Retinal pigment epithelial cell (primary cell): ENCODE measurements at regions not wholly inside any gene's neighbourhood (a gene's known extent, or its start where the extent isn't known, plus 50 kb on each side); places are given as distances from the start of the nearest gene placed in this dataset.

Experiments
- DNase-seq: peaks from one replicate; pipeline ENCODE4 v3.0.0-alpha.2; 2010; ENCODE audit warnings: low read depth
- H3K4me3 ChIP-seq: 2 replicates; pipeline ENCODE4 v1.5.1; 2011; ENCODE audit warnings: mild to moderate bottlenecking, low read length, control low read depth, moderate library complexity
- TF ChIP-seq, protein P1 (sequence below): conservative IDR thresholded peaks from 2 replicates; pipeline ENCODE4 v1.5.1; 2011; ENCODE audit warnings: low read depth, low read length, control low read depth, inconsistent platforms

DNA sequence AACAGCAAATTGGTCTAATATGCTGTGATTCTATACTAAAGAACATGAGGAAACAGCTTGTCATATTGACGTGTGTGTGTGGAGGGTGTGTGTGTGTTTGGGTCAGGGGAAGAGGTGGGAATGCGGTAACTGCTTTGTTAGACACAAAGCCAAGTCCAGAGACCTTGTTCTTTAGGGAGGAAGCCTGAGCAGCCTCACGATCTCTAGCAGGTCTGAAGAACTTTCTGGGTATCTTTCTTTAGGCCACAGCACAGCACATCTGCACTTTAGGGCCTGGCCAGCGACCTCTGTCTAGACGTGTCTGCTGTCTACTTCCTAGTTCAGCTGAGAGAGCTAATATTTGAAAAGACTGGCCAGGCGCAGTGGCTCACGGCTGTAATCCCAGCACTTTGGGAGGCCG, 220.0 kb upstream of the TPRG1 start:
- H3K4me3 ChIP-seq = no peak overlapping the region
- TF ChIP-seq, protein P1, sequence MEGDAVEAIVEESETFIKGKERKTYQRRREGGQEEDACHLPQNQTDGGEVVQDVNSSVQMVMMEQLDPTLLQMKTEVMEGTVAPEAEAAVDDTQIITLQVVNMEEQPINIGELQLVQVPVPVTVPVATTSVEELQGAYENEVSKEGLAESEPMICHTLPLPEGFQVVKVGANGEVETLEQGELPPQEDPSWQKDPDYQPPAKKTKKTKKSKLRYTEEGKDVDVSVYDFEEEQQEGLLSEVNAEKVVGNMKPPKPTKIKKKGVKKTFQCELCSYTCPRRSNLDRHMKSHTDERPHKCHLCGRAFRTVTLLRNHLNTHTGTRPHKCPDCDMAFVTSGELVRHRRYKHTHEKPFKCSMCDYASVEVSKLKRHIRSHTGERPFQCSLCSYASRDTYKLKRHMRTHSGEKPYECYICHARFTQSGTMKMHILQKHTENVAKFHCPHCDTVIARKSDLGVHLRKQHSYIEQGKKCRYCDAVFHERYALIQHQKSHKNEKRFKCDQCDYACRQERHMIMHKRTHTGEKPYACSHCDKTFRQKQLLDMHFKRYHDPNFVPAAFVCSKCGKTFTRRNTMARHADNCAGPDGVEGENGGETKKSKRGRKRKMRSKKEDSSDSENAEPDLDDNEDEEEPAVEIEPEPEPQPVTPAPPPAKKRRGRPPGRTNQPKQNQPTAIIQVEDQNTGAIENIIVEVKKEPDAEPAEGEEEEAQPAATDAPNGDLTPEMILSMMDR = no peak
- DNase-seq = no peak

GRCh38 chr3:188954590-188955208, 217.1 kb upstream of the TPRG1 start:
- peak; percentile 51 for DNase-seq
- H3K4me3 ChIP-seq = no peak overlapping the region
- TF ChIP-seq, protein P1 = peak; percentile 98

DNA sequence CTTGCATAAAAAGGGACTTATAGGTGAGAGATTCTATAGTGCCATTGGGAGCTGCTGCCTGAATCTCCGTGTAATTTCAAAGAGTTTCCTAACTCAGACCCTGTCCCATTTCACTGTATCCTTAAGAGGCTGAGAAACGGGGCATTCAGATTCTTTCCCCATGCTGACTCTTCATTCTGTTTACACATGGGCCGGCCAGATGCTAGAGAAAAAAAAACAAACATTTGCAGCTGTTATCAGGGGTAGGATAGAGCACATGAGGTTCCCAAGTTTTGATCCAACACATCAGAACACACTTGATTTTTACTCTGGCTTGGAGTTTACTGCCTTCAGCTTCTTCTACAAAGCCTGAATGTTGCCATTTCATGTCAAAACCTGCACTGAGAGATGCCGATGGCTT, 215.9 kb upstream of the TPRG1 start:
- no peak for DNase-seq
- TF ChIP-seq, protein P1 = no peak
- H3K4me3 ChIP-seq = no peak overlapping the region

DNA sequence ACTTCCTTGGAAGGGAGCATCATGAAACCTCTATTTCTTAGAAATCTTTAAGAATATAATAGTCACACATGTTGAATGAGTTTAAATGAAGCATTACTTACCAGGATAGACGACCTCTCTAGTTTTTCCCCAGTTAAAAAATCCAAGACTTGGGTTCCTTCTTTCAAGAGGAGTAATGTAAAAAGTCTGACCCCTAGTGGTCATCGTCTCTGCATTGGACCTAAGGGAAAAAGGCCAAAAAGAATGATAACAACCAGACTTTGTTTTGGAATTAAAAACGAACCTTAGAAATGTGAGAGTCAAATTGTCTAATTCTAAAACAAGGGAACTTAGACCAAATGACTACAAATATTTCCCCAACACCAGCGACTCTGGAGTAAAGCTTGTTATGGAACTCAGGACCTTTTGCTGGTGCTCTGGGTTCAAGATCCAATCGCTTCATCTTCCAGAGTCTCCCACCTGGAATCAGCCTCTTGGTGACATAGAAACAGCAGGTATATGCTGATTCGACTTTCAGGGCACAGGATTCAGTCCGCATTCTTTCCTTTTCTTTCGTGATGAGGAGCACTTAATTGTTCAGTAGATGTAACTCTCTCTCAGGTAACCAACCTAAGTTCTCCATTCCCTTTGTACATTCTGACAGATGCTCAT, 214.8 kb upstream of the TPRG1 start:
- DNase-seq = peak; percentile 20
- no peak overlapping the region for H3K4me3 ChIP-seq
- TF ChIP-seq, protein P1 = peak; percentile 80

- no peak for DNase-seq
- TF ChIP-seq, protein P1 = no peak
- H3K4me3 ChIP-seq = no peak overlapping the region
These were observed 212.8 kb upstream of the TPRG1 start for GRCh38 chr3:188959013-188959412.

- H3K4me3 ChIP-seq = no peak overlapping the region
- TF ChIP-seq, protein P1 = no peak
- no peak for DNase-seq
These were observed 209.2 kb upstream of the TPRG1 start for GRCh38 chr3:188962253-188963247.
